Inflammatory macrophage (primary cell): ENCODE measurements at regions not wholly inside any gene's neighbourhood (a gene's known extent, or its start where the extent isn't known, plus 50 kb on each side); places are given as distances from the start of the nearest gene placed in this dataset.
A peak's percentile ranks its signal among the peaks of the same experiment; 100 is the strongest.

Experiments
- DNase-seq, 2 donors: peaks; one replicate each; pipeline ENCODE4 v3.0.0-alpha.2; 2020 to 2022

DNA sequence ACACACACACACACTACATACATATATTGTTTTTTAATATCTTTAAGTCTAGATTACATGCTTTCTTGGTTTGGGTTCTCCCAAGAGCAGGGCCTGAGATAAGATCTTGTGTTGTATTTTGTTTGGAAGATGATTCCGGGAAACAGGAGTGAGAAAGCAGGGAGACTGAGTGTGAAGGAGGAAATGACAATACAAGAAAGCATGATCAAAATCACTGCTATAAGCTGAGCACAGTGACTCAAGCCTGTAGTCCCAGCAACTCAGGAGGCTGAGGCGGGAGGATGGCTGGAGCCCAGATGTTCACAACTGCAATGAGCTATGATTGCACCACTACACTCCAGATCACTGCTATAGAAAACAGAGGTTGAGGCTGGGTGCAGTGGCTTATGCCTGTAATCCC, 267.6 kb downstream of the SKIDA1 start:
- DNase-seq, result no peak

DNA sequence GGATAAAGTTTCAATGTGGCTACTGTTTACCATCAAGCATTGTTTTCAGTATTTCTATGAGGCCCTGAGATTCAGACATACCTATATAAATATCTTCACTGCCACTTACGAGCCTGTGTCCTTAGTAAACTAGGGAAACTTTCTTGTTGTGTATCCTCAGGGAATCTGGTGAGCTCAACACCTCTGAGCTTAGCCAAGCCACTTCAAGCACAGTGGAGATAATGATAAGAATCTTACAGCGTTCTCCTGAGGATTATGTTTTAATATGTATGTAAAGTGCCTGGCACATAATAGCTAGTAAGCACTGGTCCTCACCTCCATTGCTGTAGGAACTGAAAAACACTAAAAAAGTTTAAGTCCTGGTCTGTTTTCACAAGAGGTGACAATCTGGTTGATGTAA, 268.3 kb downstream of the SKIDA1 start:
- no peak for DNase-seq

DNA sequence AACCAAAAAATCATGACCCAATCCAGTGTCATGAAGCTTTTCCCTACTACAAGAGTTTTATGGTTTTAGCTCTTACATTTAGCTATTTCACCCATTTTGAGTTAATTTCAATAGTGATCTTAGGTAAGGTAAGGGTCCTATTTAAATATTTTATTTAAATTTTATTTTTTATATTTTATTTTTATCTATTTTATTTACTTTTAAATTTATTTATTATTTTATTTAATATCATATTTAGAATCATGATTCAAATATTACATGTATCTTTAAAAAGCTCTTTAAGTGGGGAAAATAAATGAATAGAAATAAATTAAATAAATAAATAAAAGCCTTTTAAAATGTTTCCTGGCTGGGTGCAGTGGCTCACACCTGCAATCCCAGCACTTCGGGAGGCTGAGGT, 276.0 kb downstream of the SKIDA1 start:
- DNase-seq, result no peak

DNA sequence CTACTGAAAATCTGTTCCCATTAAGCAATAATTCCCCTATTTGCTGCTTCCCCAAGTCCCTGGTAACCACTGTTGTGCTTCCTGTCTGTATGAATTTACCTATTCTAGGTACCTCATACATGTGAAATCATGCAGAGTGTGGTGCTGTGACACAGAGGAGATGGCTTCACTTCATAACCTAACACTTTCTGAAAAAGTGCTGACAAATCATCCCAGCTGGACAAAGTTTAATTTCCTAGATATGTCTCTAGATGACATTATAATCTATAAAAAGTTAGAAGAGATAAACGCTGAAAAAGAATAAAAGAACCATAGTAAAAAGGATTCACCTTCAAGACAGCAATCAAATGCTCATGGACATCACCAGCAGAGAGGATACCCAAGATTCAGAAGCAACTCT, 277.9 kb downstream of the SKIDA1 start:
- DNase-seq, result no peak

DNA sequence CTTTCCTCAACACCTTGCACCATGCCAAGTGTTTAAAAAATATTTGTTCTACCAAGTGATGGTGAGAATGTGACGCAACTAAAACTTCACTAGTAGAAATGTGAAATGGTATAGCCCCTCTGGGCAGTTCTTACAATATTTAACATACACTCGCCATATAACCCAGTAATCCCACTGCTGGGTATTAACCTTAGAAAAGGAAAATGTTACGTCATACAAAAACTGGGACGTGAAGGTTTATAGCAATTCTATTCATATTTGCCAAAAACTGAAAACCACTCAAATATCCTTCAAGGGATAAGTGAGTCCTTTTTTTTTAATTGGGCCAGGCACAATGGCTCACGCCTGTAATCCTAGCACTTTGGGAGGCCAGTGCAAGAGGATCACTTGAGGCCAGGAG, 279.3 kb downstream of the SKIDA1 start:
- DNase-seq, result no peak

DNA sequence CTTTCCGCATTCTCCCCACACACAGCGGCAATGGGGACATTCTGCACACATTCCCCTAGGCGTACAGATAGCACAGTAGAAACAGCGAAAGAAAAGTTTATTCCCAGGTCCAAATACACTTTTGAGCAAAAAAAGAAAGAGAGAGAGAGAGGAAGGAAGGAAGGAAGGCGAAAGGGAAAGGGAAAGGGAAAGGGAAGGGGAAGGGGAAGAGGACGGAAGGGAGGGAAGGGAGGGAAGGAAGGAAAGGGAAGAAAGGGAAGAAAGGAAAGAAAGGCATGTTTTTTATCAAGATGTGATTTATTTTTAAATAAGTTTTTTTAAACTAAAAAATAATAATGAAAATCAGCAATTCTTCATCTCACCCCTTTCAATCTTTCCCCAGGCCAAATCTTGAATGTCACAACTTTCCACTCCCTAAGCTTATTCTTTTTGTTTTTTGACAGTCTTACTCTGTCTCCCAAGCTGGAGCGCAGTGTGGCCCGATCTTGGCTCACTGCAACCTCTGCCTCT, 281.7 kb downstream of the SKIDA1 start:
- DNase-seq, result no peak

DNA sequence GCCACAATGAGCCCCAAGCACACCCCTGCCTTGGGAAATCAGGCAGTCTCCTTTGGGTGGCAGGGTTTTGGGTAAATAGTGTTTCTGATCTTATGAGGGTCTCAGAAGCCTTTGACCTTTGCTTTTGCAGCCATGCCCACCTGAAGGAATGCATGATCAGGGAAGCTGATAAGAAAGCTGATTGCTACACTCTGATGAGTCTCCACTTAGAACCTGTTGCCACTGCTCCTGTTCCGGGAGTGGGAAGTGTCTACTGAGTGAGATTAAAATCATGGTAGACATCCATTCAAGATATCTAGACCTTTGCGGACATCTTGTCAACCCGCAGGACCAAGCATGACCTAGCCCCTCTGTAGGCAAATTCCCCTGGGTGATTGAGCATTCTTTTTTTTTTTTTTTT, 282.6 kb downstream of the SKIDA1 start:
- no peak for DNase-seq

DNA sequence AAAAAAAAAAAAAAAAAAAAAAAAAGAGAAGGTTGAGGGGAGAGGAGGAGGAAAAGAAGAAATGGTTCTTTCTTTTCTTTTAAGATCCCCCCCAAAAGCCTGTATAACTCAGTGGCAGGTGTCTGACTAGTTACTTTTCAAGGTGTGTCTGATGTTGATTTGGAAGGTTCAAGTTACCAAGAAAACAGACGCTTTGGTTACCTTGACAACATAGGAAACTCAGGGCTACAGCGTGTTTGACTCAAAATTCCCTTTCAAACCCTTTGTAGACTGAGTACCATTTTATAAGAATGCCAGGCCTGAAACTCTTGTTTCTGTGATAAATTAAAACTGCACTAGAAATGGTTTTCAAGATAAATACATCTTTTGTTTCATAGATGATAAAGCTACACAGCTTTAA, 286.8 kb downstream of the SKIDA1 start:
- no peak for DNase-seq

DNA sequence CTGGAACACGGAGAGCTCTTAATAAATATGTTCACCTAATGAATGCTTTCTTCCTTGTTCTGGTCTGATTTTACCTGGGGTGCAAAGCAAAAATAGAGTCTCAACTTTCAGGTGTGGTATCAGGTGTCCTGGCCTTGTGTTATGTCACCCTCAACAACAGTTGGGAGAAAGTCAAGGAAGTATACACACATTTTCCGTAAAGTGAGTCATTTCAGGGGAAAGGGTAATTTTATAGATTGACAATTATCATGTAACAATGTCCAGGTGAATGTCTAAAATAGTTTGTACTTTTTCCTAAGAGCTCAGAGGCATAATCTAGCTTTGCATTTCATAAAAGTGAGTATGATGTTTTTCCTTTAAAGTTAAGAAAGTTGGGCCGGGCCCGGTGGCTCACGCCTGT, 287.4 kb downstream of the SKIDA1 start:
- no peak for DNase-seq

DNA sequence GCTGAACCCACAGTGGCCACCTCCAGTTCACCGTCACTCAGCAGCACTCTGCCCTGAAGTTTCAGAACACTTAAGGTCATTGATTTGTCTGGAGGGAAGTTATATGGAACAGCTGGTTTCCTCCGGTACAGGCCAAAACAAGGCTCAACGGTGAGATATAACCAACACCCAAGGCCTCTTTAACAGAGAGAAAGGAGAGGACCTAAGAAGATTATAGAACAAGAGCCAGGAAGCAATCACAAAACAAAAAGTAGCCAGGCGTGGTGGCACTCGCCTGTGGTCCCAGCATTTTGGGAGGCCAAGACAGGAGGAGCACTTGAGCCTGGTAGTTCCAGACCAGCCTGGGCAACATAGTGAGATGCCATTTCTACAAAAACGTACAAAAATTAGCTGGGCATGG, 290.7 kb downstream of the SKIDA1 start:
- no peak for DNase-seq

DNA sequence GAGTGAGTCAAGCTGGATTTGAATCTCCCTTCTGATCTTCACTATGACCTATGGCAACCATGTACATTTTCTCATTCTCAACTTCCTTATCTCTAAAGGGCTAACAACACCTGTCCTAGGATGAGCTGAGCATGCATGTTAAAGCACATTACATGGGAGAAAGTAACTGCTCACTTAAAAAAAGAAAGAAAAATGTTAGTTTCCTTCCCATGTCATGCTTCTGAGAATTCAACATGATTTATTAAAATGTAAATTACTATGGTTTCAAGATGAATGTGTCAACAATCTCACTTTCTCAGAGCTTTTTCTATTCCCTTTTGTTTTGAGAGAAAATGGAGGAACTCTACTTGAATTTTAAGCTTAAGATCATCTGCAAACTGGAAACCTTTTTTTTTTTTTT, 295.3 kb downstream of the SKIDA1 start:
- no peak for DNase-seq

DNA sequence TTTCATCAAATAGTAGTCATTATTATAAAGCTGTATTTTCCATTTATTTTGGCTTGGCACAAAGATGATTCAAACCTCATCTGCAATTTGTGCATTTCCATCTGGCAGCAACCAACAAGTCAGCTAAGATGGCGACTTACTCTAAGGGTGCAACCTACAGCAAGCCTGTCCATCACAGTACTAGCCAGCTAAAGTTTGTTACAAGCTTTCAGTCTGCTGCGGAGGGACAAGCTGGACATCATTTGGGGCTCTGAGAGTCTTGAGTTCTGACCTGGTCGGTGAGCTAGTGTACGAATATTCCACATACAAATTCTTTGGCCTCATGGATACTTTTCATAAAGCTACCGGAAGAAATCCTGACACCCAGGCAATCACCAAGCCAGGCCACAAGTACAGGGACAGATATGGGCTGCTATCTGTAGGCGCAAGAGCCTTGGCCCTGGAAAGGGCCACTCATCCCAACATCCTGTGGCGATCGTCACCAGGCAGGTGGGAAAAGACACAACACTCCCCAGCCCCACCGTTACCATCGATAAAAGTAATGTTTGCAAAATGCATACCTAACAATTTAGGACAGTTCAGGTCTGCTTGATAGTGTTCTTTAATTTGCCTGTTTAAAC, 307.6 kb downstream of the SKIDA1 start:
- no peak for DNase-seq

DNA sequence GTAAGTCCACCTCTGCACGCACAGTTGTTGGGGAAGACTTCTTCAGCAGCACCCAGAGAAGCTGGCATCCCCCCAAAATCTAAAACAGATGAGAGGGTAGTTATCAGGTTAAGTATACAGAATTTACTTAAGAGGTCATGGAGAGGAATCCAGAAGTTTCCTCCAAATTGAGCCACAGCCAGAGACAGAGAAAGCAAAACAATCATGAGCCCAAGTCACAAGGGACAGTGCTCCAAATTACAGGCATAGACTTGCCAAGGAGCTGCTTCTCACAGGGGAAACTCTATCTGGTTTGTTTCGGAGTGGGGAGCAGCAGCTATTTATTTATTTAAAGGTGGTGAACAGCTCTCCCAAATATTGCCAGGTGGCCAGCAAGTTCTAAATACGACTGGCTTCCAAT, 308.4 kb downstream of the SKIDA1 start:
- DNase-seq, result no peak

DNA sequence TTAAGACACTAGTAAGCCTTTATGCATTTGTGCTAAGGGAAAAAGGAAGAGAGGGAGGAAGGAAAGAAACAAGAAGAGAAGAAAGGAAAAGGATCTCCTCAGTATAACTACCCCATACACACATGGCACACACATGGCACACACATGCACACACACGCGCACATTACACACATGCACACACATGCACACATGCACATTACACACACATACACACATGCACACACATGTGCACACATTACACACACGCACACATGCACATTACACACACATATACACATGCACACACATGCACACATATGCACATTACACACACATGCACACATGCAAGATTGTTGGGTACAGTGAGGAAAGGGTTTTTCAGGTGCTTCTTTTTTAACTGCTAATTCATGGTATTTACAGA, 311.2 kb downstream of the SKIDA1 start:
- DNase-seq, result no peak

DNA sequence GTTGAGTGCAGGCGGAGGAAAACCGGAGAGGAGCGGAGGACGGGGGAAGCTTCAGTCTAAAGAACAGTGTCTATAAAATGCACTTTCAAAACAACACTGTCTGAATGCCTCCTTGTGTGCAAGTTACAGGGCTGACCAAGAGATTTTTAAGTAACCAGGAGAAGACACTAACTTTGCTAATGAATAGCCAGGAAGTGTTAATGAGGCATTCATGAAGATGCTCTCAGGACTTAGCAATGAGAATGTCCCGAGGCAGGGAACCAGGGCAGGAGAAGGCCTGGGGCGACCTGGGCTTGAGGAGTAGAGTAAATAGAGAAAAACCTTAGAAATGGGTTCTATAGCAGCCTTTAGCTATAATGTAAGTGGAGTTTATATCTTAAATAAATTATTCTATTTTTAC, 312.1 kb downstream of the SKIDA1 start:
- no peak for DNase-seq

DNA sequence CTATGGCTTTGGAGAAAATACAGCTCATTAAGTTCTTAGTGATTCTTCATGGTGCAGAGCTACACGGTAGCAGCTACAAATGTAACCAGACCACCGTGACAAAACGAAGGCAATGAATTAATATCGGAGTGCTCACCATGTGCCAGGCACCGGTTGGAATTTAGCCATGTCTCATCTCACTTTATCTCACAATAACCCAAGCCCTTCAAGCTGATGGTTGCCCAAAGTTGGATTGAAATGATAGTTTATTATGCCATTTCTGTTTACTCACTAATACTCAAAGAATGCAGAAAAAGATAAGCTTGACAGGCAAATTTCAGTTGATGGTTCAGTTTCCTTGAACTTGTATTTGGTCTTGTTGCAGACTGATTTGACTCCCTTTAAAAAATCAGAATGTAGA, 312.6 kb downstream of the SKIDA1 start:
- no peak for DNase-seq

DNA sequence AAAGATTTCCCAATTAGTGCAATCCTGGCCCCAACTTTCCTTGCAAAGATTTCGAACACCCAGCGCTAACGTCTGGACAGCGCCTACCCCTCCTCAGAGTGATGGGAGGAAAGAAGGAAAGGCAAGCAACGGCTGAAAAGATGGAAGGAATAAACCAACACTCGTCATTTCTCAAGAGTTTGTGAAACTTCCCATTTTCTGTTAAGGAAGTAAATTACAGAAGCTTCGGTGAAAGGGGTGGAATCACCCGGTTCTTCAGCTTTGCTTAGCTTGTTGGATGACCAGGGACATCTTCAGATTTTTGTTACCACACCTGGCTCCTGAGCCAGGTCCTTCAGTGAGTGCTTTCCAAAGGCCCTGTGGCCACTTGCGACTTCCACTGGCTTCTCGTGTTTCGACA, 313.1 kb downstream of the SKIDA1 start:
- DNase-seq, result peak; percentile 37 to 66

DNA sequence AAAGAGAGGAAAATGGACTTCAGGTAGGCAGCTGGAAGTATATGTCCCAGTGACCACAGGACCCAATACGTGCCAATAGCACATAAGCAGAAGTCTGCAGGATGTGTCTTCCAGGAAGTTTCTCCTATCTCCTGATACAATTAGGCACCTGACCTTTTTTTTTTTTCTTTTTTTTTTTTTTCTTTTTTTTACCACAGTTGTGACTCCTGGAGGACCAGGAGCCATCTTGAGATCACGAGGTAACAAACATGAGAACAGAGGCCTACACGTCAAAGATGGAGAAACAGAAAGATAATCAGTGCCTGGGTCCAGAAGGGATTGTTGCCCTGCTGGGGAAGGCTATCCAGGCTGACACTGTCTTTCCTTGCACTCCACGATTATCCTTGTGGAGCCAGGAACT, 312.4 kb upstream of the NEBL start:
- no peak for DNase-seq

DNA sequence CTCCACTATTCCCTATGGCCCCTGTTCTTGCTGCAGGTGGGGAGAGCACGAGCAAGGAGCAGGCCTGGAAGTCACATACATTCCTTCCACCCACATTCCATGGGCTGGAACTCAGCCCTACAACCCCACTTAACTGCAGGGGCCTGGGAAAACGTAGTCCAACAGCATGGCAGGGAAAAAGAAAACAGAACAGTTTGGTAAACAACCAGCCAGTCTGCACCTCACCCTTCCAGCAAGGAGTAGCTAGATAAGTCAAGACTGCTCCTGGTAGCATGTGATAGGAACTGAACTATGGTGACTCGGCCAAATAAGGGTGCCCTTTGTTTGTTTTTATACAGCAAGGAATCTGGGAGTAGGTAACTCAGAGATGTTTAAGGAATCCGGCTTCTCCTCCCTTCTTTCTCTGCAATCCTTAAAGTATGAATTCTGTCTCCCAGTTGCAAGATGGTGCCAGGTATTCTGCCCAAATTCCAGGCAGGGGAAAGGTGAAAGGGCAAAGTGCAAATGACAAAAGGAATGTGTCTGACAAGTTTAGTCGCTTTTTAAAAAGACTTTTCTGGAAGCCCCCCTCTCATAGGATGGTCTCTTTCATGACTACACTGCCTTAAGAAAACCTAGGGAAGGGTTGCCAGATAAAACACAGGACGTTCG, 311.7 kb upstream of the NEBL start:
- DNase-seq, result no peak

DNA sequence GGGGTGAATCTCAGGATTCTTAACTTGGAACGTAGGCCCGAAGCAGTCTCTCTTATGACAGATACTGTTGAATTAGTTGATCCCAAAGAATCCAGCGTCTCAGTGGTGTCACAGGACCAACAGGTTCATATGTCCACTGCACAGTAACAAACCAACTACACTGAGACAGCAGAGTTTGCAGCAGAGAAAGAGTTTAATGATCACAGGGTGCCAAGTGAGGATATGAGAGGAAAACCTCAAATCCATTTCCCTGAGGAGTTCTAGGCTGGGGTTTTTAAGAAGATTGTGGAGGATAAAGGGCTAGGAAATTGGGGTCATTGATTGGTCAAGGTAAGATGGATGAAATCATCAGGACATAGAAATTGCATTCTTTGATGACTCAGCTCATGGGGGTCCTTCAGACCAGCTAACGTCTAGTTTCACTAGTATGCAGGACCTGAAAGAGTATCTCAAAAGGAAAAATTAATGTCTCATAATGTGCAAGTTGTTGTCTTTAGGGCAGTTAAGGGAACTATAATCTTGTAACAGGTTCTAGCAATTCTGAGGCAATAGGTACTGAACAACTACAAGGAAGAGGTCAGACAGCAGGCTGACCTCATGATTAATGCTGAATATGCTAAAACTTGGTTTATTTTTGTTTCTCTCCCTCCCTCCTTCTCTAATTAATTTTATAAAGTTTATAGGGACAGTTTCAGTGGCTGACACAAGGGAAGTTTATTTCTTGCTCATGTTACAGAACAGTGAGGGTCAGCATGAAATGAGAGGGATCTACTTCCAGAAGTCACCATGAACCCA, 310.9 kb upstream of the NEBL start:
- no peak for DNase-seq

DNA sequence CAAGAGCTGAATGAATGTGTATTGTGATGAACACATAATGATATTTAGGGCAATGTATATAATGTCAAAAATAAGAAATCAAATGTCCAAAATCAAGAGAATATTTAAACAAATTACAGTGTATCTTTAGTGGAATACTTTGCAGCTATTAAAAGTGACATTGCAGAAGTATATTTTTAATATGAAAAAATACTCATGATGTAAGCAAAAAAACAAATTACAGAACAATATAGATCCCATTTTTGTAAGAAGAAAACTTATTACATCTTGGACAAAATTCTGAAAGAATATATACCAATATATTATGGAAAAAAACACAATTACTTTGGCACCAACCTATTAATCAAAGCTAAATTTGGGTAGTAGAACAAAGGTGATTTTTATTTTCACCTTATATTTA, 308.2 kb upstream of the NEBL start:
- DNase-seq, result no peak

DNA sequence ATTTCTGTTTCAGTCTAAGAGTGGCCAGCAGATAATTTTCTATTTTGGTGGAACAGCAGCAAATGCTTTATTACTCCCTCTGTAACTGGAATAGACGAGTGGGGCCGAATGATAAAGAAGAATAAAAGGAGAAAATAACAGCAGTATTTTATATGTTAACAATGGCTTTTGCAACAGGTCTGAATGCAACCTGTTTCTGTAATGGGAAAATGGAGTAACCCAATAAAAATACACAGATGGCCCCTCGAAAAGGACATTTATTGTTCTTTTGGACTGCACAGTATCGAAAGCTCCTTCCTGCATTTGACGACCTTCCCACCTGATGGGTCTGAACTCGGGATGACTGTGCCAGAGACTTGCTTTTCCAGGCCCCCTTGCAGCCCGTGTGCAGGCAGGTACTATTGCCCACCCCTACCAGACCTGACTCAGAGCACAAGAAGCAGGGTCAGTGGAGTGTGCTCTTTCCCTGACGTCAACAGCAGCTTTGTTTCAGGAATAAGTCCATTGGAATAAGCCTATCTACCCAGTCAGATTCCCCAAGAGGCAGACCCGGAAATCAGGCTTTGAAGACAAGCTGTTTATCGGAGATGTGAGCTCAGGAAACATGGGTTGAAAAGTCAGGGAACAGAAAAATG, 306.5 kb upstream of the NEBL start:
- no peak for DNase-seq

DNA sequence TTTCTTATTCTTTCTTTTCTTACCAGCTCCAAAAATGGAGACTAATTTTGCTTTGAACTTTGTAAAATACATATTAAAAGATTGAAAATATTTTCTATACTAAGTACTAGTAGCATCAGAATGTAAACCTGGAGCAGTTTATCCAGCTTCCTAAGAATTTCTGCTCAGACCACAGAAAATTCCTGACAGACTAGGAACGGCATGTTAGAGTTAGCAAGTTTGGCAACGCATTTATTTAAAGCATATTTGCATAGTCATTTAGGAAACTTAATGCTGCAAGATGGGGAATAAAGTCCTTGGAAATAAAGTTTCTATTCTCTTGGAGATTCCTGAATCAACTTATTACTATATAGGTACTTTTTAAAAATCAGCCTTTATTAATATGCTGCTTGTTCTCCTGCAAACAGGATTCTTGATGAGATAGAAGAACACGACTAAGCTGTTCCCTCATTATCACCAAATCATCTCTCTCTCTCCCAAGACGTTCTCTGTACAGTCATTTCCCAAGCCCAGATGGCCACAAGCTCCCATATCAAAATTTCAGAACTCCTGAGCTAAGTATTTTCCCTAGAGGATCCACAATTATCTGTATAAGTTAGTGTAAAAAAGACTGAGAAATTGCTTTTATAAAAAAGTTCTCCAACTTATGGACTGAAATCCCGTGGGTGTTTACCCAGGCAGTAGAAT, 305.8 kb upstream of the NEBL start:
- DNase-seq, result no peak
